ENCODE measurements at regions not wholly inside any gene's neighbourhood (a gene's known extent, or its start where the extent isn't known, plus 50 kb on each side); places are given as distances from the start of the nearest gene placed in this dataset.

GRCh38 chr10:131844529-131845084 lies 56.2 kb upstream of the PPP2R2D start:
- Histone ChIP-seq H3K9me3 (no peaks in the 10 kb centered on the region), H3K27ac (no peak overlapping the region), H3K4me3 (no peak overlapping the region), H3K4me1 (ENCODE audit: control insufficient read depth in 1 of 2, low read depth in 2 of 2) (no peaks in the 10 kb centered on the region), H3K36me3 (no peaks in the 10 kb centered on the region), H3K27me3 (replicated peaks; ENCODE audit: insufficient read depth) (no peaks in the 10 kb centered on the region)
- DNase-seq (ENCODE audit: low spot score) (no peak), ATAC-seq (ENCODE audit: insufficient number of reproducible peaks, low FRiP score, low read depth) (no peak)
- TF ChIP-seq, protein P1, sequence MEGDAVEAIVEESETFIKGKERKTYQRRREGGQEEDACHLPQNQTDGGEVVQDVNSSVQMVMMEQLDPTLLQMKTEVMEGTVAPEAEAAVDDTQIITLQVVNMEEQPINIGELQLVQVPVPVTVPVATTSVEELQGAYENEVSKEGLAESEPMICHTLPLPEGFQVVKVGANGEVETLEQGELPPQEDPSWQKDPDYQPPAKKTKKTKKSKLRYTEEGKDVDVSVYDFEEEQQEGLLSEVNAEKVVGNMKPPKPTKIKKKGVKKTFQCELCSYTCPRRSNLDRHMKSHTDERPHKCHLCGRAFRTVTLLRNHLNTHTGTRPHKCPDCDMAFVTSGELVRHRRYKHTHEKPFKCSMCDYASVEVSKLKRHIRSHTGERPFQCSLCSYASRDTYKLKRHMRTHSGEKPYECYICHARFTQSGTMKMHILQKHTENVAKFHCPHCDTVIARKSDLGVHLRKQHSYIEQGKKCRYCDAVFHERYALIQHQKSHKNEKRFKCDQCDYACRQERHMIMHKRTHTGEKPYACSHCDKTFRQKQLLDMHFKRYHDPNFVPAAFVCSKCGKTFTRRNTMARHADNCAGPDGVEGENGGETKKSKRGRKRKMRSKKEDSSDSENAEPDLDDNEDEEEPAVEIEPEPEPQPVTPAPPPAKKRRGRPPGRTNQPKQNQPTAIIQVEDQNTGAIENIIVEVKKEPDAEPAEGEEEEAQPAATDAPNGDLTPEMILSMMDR (IDR thresholded peaks at IDR 0.05), result no peak

- TF ChIP-seq, protein P1 (IDR thresholded peaks at IDR 0.05), result no peak
Observed at GRCh38 chr10:131845505-131846239, 55.1 kb upstream of the PPP2R2D start.

DNA sequence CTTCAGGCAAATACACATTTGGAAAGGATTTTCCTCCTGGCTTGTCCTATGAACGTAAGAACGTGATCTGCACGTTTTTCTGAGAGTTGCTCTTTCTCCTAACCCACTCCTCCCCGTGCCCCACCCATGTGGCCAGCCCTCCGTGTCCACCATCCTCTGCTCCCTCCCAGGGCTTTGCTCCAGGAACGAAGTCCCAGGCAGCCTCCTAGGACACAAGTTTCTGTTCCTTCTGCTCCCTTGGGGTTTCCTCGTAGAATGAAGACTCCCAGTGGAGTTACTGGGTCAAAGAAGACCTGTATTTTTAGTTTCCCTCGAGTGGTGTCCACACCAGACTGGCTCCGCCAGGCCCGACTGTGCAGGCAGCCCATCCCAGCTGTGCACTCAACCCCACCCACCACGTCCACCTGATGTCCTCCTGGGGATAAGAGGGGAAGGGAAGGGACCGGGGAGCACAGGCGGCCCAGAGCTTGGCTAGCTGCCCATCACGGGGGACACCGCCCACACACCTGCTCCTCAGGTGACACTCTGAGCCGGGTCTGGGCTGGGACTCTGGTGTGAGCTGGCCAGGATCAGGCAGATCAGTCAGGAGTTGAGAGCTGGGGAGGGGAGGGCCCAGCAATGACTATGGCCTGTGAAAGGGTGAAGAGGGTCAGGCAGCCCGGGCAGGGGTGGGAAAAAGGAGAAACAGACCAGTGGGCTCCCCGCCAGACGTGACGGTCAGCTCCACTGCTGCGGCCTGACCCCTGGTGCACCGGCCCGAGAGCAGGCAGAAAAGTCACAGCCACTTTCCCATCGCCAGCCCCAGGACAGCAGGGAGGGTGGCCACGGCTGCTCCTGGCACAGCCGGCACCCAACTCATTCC lies 54.3 kb upstream of the PPP2R2D start:
- no peak for DNase-seq (ENCODE audit: low spot score)
- H3K4me3 ChIP-seq, result no peak overlapping the region
- H3K4me1 ChIP-seq (ENCODE audit: control insufficient read depth in 1 of 2, low read depth in 2 of 2), result no peaks in the 10 kb centered on the region
- no peak for ATAC-seq (ENCODE audit: insufficient number of reproducible peaks, low FRiP score, low read depth)
- no peaks in the 10 kb centered on the region for H3K9me3 ChIP-seq
- TF ChIP-seq, protein P1 (IDR thresholded peaks at IDR 0.05), result no peak
- no peaks in the 10 kb centered on the region for H3K27me3 ChIP-seq (replicated peaks; ENCODE audit: insufficient read depth)
- H3K36me3 ChIP-seq, result no peaks in the 10 kb centered on the region
- H3K27ac ChIP-seq, result no peak overlapping the region

More at GRCh38 chr10:131845505-131846239, 55.1 kb upstream of the PPP2R2D start:
- H3K27ac ChIP-seq, result no peak overlapping the region
- no peaks in the 10 kb centered on the region for H3K36me3 ChIP-seq
- no peaks in the 10 kb centered on the region for H3K4me1 ChIP-seq (ENCODE audit: control insufficient read depth in 1 of 2, low read depth in 2 of 2)
- ATAC-seq (ENCODE audit: insufficient number of reproducible peaks, low FRiP score, low read depth) (no peak), DNase-seq (ENCODE audit: low spot score) (no peak)
- H3K27me3 ChIP-seq (replicated peaks; ENCODE audit: insufficient read depth), result no peaks in the 10 kb centered on the region
- H3K9me3 ChIP-seq, result no peaks in the 10 kb centered on the region
- H3K4me3 ChIP-seq, result no peak overlapping the region

GRCh38 chr10:131847241-131847783 lies 53.5 kb upstream of the PPP2R2D start:
- no peak overlapping the region for H3K27ac ChIP-seq
- H3K9me3 ChIP-seq, result no peaks in the 10 kb centered on the region
- no peak for DNase-seq (ENCODE audit: low spot score)
- no peak for ATAC-seq (ENCODE audit: insufficient number of reproducible peaks, low FRiP score, low read depth)
- no peaks in the 10 kb centered on the region for H3K27me3 ChIP-seq (replicated peaks; ENCODE audit: insufficient read depth)
- no peak overlapping the region for H3K4me3 ChIP-seq
- no peaks in the 10 kb centered on the region for H3K36me3 ChIP-seq
- TF ChIP-seq, protein P1 (IDR thresholded peaks at IDR 0.05), result no peak
- no peaks in the 10 kb centered on the region for H3K4me1 ChIP-seq (ENCODE audit: control insufficient read depth in 1 of 2, low read depth in 2 of 2)

DNA sequence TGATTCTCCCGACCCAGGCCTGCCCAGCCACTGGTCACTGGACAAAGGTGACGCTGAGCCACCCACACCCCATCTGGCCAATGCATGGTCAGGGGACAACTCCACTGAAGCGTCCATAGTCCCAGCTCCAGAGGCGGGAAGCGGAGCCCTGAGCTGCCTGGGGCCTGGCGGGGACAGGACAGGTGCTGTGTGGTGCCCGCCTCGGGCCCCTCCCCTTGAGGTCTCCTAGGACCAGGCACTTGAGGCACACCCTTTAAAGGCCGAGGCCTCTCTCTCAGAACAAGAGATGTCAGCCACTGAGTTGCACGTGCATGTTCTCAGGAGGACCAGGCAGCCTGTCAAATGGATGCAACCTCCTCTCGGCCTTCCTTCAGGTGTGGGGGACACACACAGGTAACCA lies 52.5 kb upstream of the PPP2R2D start:
- Histone ChIP-seq H3K4me1 (ENCODE audit: control insufficient read depth in 1 of 2, low read depth in 2 of 2) (no peaks in the 10 kb centered on the region), H3K9me3 (no peaks in the 10 kb centered on the region), H3K27me3 (replicated peaks; ENCODE audit: insufficient read depth) (no peaks in the 10 kb centered on the region), H3K27ac (no peak overlapping the region), H3K4me3 (no peak overlapping the region), H3K36me3 (no peaks in the 10 kb centered on the region)
- DNase-seq (ENCODE audit: low spot score), result no peak
- no peak for ATAC-seq (ENCODE audit: insufficient number of reproducible peaks, low FRiP score, low read depth)
- TF ChIP-seq, protein P1 (IDR thresholded peaks at IDR 0.05), result no peak

Data from thoracic aorta (tissue), 2 donors.